SK-N-SH treated with all-trans-retinoic acid at 6 μM for 48 hours (cell line): ENCODE measurements at regions not wholly inside any gene's neighbourhood (a gene's known extent, or its start where the extent isn't known, plus 50 kb on each side); places are given as distances from the start of the nearest gene placed in this dataset.

ENCODE experiments used
- ATAC-seq: fragments of 200-7000 bp; cut with Tn5 transposase; 3 replicates; pipeline ENCODE4 v1.9.1; 2020; ENCODE audit warnings: mild to moderate bottlenecking, moderate library complexity
- ARNTL ChIP-seq: fragments of 450-650 bp; formaldehyde crosslinking; IDR thresholded peaks from 2 replicates; pipeline ENCODE4 v1.5.0; 2020; ENCODE audit warnings: low read depth, mild to moderate bottlenecking, moderate library complexity, borderline replicate concordance
- BACH2 ChIP-seq: fragments of 250-450 bp; sonication (Bioruptor Pico); IDR thresholded peaks from 2 replicates; pipeline ENCODE4 v1.9.0; 2021; ENCODE audit warnings: mild to moderate bottlenecking, borderline replicate concordance
- CREB5 ChIP-seq: fragments of 250-450 bp; sonication (Bioruptor Pico); IDR thresholded peaks from 2 replicates; pipeline ENCODE4 v1.5.1; 2020; ENCODE audit warnings: low read depth, mild to moderate bottlenecking, moderate library complexity
- CSDC2 ChIP-seq: fragments of 250-450 bp; sonication (Bioruptor Pico); IDR thresholded peaks from 2 replicates; pipeline ENCODE4 v1.5.0; 2020; ENCODE audit warnings: mild to moderate bottlenecking, moderate library complexity
- CSRNP3 ChIP-seq: fragments of 250-450 bp; sonication (Bioruptor Pico); IDR thresholded peaks from 2 replicates; pipeline ENCODE4 v1.5.1; 2021; ENCODE audit warnings: mild to moderate bottlenecking, moderate library complexity
- ESRRG ChIP-seq: fragments of 250-450 bp; sonication (Bioruptor Pico); IDR thresholded peaks from 2 replicates; pipeline ENCODE4 v1.6.1; 2021; ENCODE audit warnings: mild to moderate bottlenecking
- GLIS3 ChIP-seq: fragments of 250-450 bp; sonication (Bioruptor Pico); IDR thresholded peaks from 2 replicates; pipeline ENCODE4 v1.5.0; 2020; ENCODE audit warnings: mild to moderate bottlenecking, moderate library complexity
- ISL1 ChIP-seq: fragments of 250-450 bp; sonication (Bioruptor Pico); IDR thresholded peaks from 2 replicates; pipeline ENCODE4 v2.1.2; 2022; ENCODE audit warnings: mild to moderate bottlenecking, moderate library complexity
- OSR1 ChIP-seq: fragments of 250-450 bp; sonication (Bioruptor Pico); IDR thresholded peaks from 2 replicates; pipeline ENCODE4 v1.8.0; 2022; ENCODE audit warnings: moderate library complexity, mild to moderate bottlenecking, inconsistent platforms
- PATZ1 ChIP-seq: fragments of 250-450 bp; sonication (Bioruptor Pico); IDR thresholded peaks from 2 replicates; pipeline ENCODE4 v1.8.0; 2020; ENCODE audit warnings: mild to moderate bottlenecking, moderate library complexity, borderline replicate concordance
- POU6F1 ChIP-seq: fragments of 250-450 bp; sonication (Bioruptor Pico); IDR thresholded peaks from 2 replicates; pipeline ENCODE4 v1.8.0; 2021; ENCODE audit warnings: low read depth, mild to moderate bottlenecking, moderate library complexity, borderline replicate concordance
- PPARA ChIP-seq: fragments of 250-450 bp; sonication (Bioruptor Pico); IDR thresholded peaks from 2 replicates; pipeline ENCODE4 v1.5.0; 2020; ENCODE audit warnings: mild to moderate bottlenecking, borderline replicate concordance
- RARB ChIP-seq: fragments of 250-450 bp; sonication (Bioruptor Pico); IDR thresholded peaks from 2 replicates; pipeline ENCODE4 v1.8.0; 2021; ENCODE audit warnings: mild to moderate bottlenecking, moderate library complexity
- SNAI2 ChIP-seq: fragments of 250-450 bp; sonication (Bioruptor Pico); IDR thresholded peaks from 2 replicates; pipeline ENCODE4 v1.5.0; 2020; ENCODE audit warnings: mild to moderate bottlenecking, moderate library complexity
- TOX ChIP-seq: fragments of 250-450 bp; sonication (Bioruptor Pico); IDR thresholded peaks from 2 replicates; pipeline ENCODE4 v1.8.0; 2021; ENCODE audit warnings: mild to moderate bottlenecking, moderate library complexity, borderline replicate concordance
- TSHZ2 ChIP-seq: fragments of 250-450 bp; sonication (Bioruptor Pico); IDR thresholded peaks from 2 replicates; pipeline ENCODE4 v1.5.0; 2020; ENCODE audit warnings: mild to moderate bottlenecking, moderate library complexity
- ZC3H10 ChIP-seq: fragments of 250-450 bp; sonication (Bioruptor Pico); IDR thresholded peaks from 2 replicates; pipeline ENCODE4 v1.5.1; 2021; ENCODE audit warnings: mild to moderate bottlenecking, moderate library complexity
- ZFP30 ChIP-seq: fragments of 450-650 bp; formaldehyde crosslinking; IDR thresholded peaks from 2 replicates; pipeline ENCODE4 v1.5.0; 2022; ENCODE audit warnings: mild to moderate bottlenecking, moderate library complexity
- ZNF565 ChIP-seq: fragments of 450-650 bp; formaldehyde crosslinking; conservative IDR thresholded peaks from 2 replicates; pipeline ENCODE4 v1.5.0; 2020; ENCODE audit warnings: low read depth, mild to moderate bottlenecking, moderate library complexity
- ZNF70 ChIP-seq: fragments of 450-650 bp; formaldehyde crosslinking; IDR thresholded peaks from 2 replicates; pipeline ENCODE4 v1.5.0; 2020; ENCODE audit warnings: mild to moderate bottlenecking, moderate library complexity
- ZNF8 ChIP-seq: fragments of 450-650 bp; formaldehyde crosslinking; IDR thresholded peaks from 2 replicates; pipeline ENCODE4 v1.5.0; 2020; ENCODE audit warnings: mild to moderate bottlenecking, moderate library complexity

GRCh38 chr5:148899993-148900392 is 73.6 kb downstream of the ADRB2 start:
- TF ChIP-seq OSR1 (CRISPR knock-in tag), result no peak
- no peak for TF ChIP-seq CREB5 (CRISPR knock-in tag)
- no peak for TF ChIP-seq ARNTL (CRISPR knock-in tag)
- TF ChIP-seq TSHZ2 (CRISPR knock-in tag), result no peak
- no peak for TF ChIP-seq CSRNP3
- no peak for TF ChIP-seq ISL1 (CRISPR knock-in tag)
- no peak for TF ChIP-seq PPARA (CRISPR knock-in tag)
- TF ChIP-seq RARB, result no peak
- TF ChIP-seq ZNF8 (CRISPR knock-in tag), result no peak
- TF ChIP-seq TOX (CRISPR knock-in tag), result no peak
- no peak for TF ChIP-seq BACH2
- no peak for TF ChIP-seq ZNF70 (CRISPR knock-in tag)
- TF ChIP-seq SNAI2 (CRISPR knock-in tag), result no peak
- TF ChIP-seq PATZ1 (CRISPR knock-in tag), result no peak
- no peak for TF ChIP-seq ESRRG (CRISPR knock-in tag)
- ATAC-seq, result no peak

- ATAC-seq, result no peak
- TF ChIP-seq PPARA (CRISPR knock-in tag), result no peak
- no peak for TF ChIP-seq ZNF8 (CRISPR knock-in tag)
- TF ChIP-seq CREB5 (CRISPR knock-in tag), result no peak
- no peak for TF ChIP-seq TSHZ2 (CRISPR knock-in tag)
- no peak for TF ChIP-seq POU6F1 (CRISPR knock-in tag)
- no peak for TF ChIP-seq TOX (CRISPR knock-in tag)
- no peak for TF ChIP-seq ZNF565 (CRISPR knock-in tag)
- TF ChIP-seq GLIS3 (CRISPR knock-in tag), result no peak
- TF ChIP-seq OSR1 (CRISPR knock-in tag), result no peak
- TF ChIP-seq RARB, result no peak
- no peak for TF ChIP-seq CSDC2 (CRISPR knock-in tag)
- TF ChIP-seq BACH2, result no peak
- TF ChIP-seq ZC3H10 (CRISPR knock-in tag), result no peak
- no peak for TF ChIP-seq ZFP30 (CRISPR knock-in tag)
- TF ChIP-seq, all 23 proteins: peak for 0
Observed at GRCh38 chr5:148902478-148902877, 76.1 kb downstream of the ADRB2 start.
